A549 (cell line): ENCODE measurements at regions not wholly inside any gene's neighbourhood (a gene's known extent, or its start where the extent isn't known, plus 50 kb on each side); places are given as distances from the start of the nearest gene placed in this dataset.

Experiments
- ATAC-seq, 2 experiments: fragments of 200-7000 bp in 1 of 2; fragments of >200 bp in 1 of 2; cut with Nextera tagmentation in 1 of 2; cut with Tn5 transposase in 1 of 2; 3 replicates each; pipeline versions ENCODE4 v1.8.0 to v1.9.1; 2018 to 2020; ENCODE audit warnings: mild to moderate bottlenecking in 1 of 2, moderate library complexity in 1 of 2
- CTCF ChIA-PET: fragments of 300-600 bp; sonication (Branson Sonifier 250); formaldehyde crosslinking; extraction: SDS; loops from one replicate; lab custom pipeline; 2021; ENCODE audit warnings: antibody characterized with exemption, inconsistent platforms; lab: Yijun Ruan, JAX
- POLR2A ChIA-PET: fragments of 350-600 bp; formaldehyde crosslinking; extraction: SDS; loops from one replicate; lab custom pipeline; 2021; ENCODE audit warnings: antibody characterized with exemption, inconsistent platforms; lab: Yijun Ruan, JAX
- DNase-seq, 2 experiments: peaks; one replicate each; pipeline versions ENCODE4 v3.0.0 to v3.0.0-alpha.2; 2011 to 2016; ENCODE audit warnings: low read depth in 1 of 2, low spot score in 1 of 2
- FAIRE-seq: peaks from 2 replicates; lab custom pipeline; 2011; peaks lifted over from hg19 to GRCh38; lab: Jason Lieb, UNC
- H3K27ac ChIP-seq, 2 experiments: fragments of >200 bp; sonication (Bioruptor Twin); formaldehyde crosslinking; 3 replicates each; pipeline ENCODE4 v1.5.1; 2016 to 2017
- H3K4me1 ChIP-seq: fragments of >200 bp; sonication (Bioruptor Twin); formaldehyde crosslinking; 3 replicates; pipeline ENCODE4 v1.6.1; 2016
- H3K4me2 ChIP-seq: fragments of >200 bp; sonication (Bioruptor Twin); formaldehyde crosslinking; 3 replicates; pipeline ENCODE4 v1.6.1; 2016
- H3K4me3 ChIP-seq: fragments of >200 bp; sonication (Bioruptor Twin); formaldehyde crosslinking; 3 replicates; pipeline ENCODE4 v1.5.1; 2016
- H3K9me3 ChIP-seq: fragments of >200 bp; sonication (Bioruptor Twin); formaldehyde crosslinking; 3 replicates; pipeline ENCODE4 v1.6.1; 2016
- CBX8 ChIP-seq: fragments of 200-600 bp; sonication (generic); IDR thresholded peaks from 2 replicates; pipeline ENCODE4 v1.6.1; 2016
- CHD2 ChIP-seq: fragments of 150-350 bp; IDR thresholded peaks from 2 replicates; pipeline ENCODE4 v1.6.1; 2014; ENCODE audit warnings: low read length; ENCODE audit not compliant: partially characterized antibody
- E2F6 ChIP-seq: IDR thresholded peaks from 2 replicates; pipeline ENCODE4 v1.6.1; 2012; ENCODE audit warnings: low read depth, borderline replicate concordance
- EHF ChIP-seq: fragments of 250-450 bp; sonication (Bioruptor Pico); IDR thresholded peaks from 2 replicates; pipeline ENCODE4 v1.5.0; 2020; ENCODE audit warnings: mild to moderate bottlenecking
- EHMT2 ChIP-seq: fragments of 200-600 bp; sonication (generic); IDR thresholded peaks from 2 replicates; pipeline ENCODE4 v1.6.1; 2016; ENCODE audit warnings: antibody characterized with exemption, low read depth, mild to moderate bottlenecking, moderate library complexity
- ELK1 ChIP-seq: fragments of 150-350 bp; IDR thresholded peaks from 2 replicates; pipeline ENCODE4 v1.6.1; 2014; ENCODE audit warnings: low read depth, mild to moderate bottlenecking, low read length
- FOSL2 ChIP-seq, 2 experiments: fragments of 450-650 bp in 1 of 2; fragments of >200 bp in 1 of 2; sonication (Bioruptor Twin) in 1 of 2; formaldehyde crosslinking; IDR thresholded peaks; 2 replicates each; pipeline versions ENCODE4 v1.5.0 to v1.6.1; 2016 to 2020; ENCODE audit warnings: mild to moderate bottlenecking in 1 of 2, moderate library complexity in 1 of 2
- JUN ChIP-seq, 2 experiments: fragments of >200 bp; sonication (Bioruptor Twin); formaldehyde crosslinking; IDR thresholded peaks; 2 replicates in 1 of 2; 3 replicates in 1 of 2; pipeline ENCODE4 v1.6.1; 2016 to 2017
- KDM5A ChIP-seq: fragments of 200-600 bp; sonication (generic); IDR thresholded peaks from 2 replicates; pipeline ENCODE4 v1.6.1; 2016; ENCODE audit warnings: antibody characterized with exemption, mild to moderate bottlenecking
- MAX ChIP-seq: IDR thresholded peaks from 2 replicates; pipeline ENCODE4 v1.6.1; 2012
- RAD21 ChIP-seq, 2 experiments: fragments of >200 bp in 1 of 2; sonication (Bioruptor Twin) in 1 of 2; formaldehyde crosslinking in 1 of 2; IDR thresholded peaks in 1 of 2; conservative IDR thresholded peaks in 1 of 2; 2 replicates in 1 of 2; 3 replicates in 1 of 2; pipeline ENCODE4 v1.6.1; 2012 to 2018; ENCODE audit warnings: inconsistent platforms in 1 of 2
- RARB ChIP-seq: fragments of 250-450 bp; sonication (Bioruptor Pico); IDR thresholded peaks from 2 replicates; pipeline ENCODE4 v1.8.0; 2021; ENCODE audit warnings: mild to moderate bottlenecking, moderate library complexity
- RCOR1 ChIP-seq: fragments of 150-350 bp; IDR thresholded peaks from 2 replicates; pipeline ENCODE4 v1.6.1; 2014; ENCODE audit warnings: antibody characterized with exemption, low read length, low read depth
- RFX5 ChIP-seq: fragments of 450-650 bp; IDR thresholded peaks from 2 replicates; pipeline ENCODE4 v1.7.1; 2014; ENCODE audit warnings: antibody characterized with exemption, mild to moderate bottlenecking, moderate library complexity
- ZC3H11A ChIP-seq: fragments of 450-650 bp; IDR thresholded peaks from 2 replicates; pipeline ENCODE4 v1.6.1; 2014; ENCODE audit warnings: antibody characterized with exemption, mild to moderate bottlenecking
- ZFP36 ChIP-seq: fragments of 450-650 bp; IDR thresholded peaks from 2 replicates; pipeline ENCODE4 v1.6.1; 2014; ENCODE audit warnings: borderline replicate concordance; ENCODE audit not compliant: partially characterized antibody
- ZNF302 ChIP-seq: fragments of 250-450 bp; sonication (Bioruptor Pico); IDR thresholded peaks from 2 replicates; pipeline ENCODE4 v1.9.0; 2021; ENCODE audit warnings: inconsistent platforms, mild to moderate bottlenecking, moderate library complexity
- ZSCAN20 ChIP-seq: fragments of 250-450 bp; sonication (Bioruptor Pico); IDR thresholded peaks from 2 replicates; pipeline ENCODE4 v1.8.0; 2022; ENCODE audit warnings: mild to moderate bottlenecking, moderate library complexity
- WGBS: methylation state at CpG from one replicate; pipeline ENCODE4 v1.1.6; 2017; ENCODE audit errors: missing lambda C conversion rate; 5-methylcytosine and 5-hydroxymethylcytosine counted together
- TF ChIP-seq, protein P1 (sequence below): fragments of >200 bp; sonication (Bioruptor Twin); formaldehyde crosslinking; IDR thresholded peaks from 2 replicates; pipeline ENCODE4 v1.6.1; 2016
- TF ChIP-seq, protein P2 (sequence below): fragments of >200 bp; sonication (Bioruptor Twin); formaldehyde crosslinking; IDR thresholded peaks from 3 replicates; pipeline ENCODE4 v1.6.1; 2016
- TF ChIP-seq, protein P3 (sequence below): fragments of 450-650 bp; IDR thresholded peaks from 2 replicates; pipeline ENCODE4 v1.6.1; 2014; ENCODE audit warnings: antibody characterized with exemption

GRCh38 chr2:43107679-43108078, 118.7 kb downstream of the ZFP36L2 start:
- CTCF ChIA-PET = no interaction called here
- no peak for FAIRE-seq
- Histone ChIP-seq H3K4me2 (no peak overlapping the region), H3K4me3 (no peak overlapping the region), H3K9me3 (no peaks in the 10 kb centered on the region), H3K27ac (peak overlapping the region; percentile 47 to 70; a peak in 2 of 6 replicates), H3K4me1 (peaks cover 39% of the 10 kb centered on the region)
- no peak for ATAC-seq
- POLR2A ChIA-PET = no interaction called here
- TF ChIP-seq JUN (IDR thresholded peaks at IDR 0.05) (no peak), RCOR1 (no peak), FOSL2 (IDR thresholded peaks at IDR 0.05) (no peak), FOSL2 (CRISPR knock-in tag; IDR thresholded peaks at IDR 0.05) (no peak), RFX5 (no peak)
- TF ChIP-seq, protein P1, sequence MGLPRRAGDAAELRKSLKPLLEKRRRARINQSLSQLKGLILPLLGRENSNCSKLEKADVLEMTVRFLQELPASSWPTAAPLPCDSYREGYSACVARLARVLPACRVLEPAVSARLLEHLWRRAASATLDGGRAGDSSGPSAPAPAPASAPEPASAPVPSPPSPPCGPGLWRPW = no peak
- no peak for DNase-seq
- WGBS = 71% methylated on average over 4 of the region's 4 CpGs

DNA sequence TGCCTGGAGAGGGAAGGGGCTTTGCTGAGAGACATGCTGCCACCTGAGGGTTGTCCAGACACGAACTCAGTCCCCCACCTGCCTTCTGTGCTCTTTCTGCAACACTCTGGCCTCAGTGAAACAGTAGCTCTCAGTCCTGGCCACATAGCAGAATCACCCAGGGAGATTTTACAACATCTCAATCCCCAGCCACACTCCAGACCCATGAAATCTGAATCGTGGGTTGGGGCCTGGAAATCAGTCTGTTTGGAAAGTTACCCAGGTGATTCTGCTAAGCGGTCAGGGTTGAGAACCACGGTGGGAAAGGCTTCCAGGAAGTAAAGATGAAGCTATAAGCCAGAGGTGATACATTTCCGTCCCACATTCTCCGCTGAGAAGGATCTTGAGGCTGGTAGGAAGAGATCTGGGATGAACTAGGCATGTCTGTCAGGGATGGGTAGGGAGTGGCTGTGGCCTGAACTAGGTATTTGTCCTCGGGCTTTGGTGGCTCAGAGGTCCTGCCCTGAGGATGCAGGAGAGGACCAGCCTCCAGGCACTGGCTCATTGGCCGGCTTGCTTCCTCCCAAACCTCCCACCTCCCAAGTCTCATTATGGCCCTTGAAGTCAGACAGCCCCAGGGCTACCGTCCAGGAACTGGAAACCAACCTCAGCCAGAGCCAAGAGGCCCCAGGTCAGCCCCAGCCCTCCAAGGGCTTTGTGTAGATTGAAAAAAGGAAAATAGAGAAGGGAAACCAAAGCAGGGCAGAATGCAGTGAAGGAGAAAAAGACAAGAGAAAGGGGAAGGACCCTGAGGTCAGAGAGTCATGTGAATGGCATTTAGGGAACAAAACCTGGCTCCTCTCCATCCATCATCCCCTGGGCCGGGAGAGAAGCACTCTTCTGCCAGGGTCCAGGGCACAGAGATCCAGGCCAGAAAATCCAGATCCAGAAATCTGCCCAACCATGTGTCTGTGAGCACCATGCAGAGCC, 119.6 kb downstream of the ZFP36L2 start:
- H3K4me1 ChIP-seq = peaks cover 39% of the 10 kb centered on the region
- ChIA-PET CTCF (interaction anchor here (0.6 to 2.0 kb wide), 6 partner anchors 12 to 56 kb away, joined by 3 to 6 read pairs (median 4); no protein-coding TSS in a partner anchor), POLR2A (no interaction called here)
- 59% methylated on average over 10 of the region's 10 CpGs for WGBS
- peak overlapping the region; percentile 47 to 70 for H3K27ac ChIP-seq
- TF ChIP-seq MAX = 0 out of 2 replicates have a peak, but pooled peaks have one; percentile 19
- no peak for TF ChIP-seq EHMT2
- no peak for TF ChIP-seq CHD2
- no peak overlapping the region for H3K4me3 ChIP-seq
- no peak overlapping the region for H3K4me2 ChIP-seq
- FAIRE-seq (no peak), ATAC-seq (no peak), DNase-seq (no peak)
- H3K9me3 ChIP-seq = no peaks in the 10 kb centered on the region

DNA sequence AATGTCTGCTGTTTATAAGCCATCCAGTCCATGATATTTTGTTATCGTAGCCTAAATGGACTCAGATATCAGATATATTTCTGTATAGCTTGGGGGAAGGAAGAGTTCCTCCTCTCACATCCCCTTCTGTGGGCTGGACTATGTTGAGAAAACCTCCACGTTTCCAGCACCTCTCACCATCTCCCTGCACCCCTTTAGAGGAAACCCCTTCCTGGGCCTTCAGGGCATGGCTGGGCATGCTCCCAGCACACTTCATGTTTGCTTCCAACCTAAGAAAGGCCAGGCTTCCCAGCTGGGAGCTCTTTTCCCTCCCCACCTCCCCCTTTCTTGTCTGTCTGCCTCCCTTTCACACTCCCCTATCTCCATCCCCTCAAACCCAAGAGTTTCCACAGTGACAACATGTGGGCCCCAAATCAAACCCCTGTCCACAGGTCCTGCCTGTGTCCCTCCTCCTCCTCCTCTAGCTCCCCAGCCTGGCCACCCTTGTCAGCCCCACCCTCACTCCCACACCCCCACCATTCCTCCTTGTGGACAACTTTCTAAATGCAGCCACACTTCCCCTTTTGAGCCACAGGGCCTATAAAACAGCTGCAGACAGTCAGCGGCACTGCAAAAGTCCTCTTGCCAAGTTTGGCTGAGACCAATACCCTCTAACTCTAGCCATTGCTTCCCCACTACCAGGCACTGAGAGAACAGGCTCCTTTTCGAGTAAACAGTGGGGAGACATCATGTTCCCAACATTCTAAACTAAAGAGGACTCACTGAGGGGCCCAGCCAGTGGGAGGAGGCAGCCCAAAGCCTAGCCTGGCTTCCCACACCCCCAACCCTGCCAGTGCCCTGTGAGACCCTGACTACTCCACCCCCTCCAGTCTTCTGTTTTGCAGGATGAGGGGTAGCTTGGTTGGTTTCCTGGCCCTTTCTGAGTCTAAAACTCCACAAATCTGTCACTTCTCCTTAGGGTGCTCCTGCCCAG, 120.5 kb downstream of the ZFP36L2 start:
- ChIA-PET CTCF (interaction anchor here (0.6 to 2.0 kb wide), 10 partner anchors 11 to 506 kb away, joined by 3 to 6 read pairs (median 4); no protein-coding TSS in a partner anchor), POLR2A (no interaction called here)
- 0 out of 3 replicates have a peak overlapping the region, but pooled peaks have one; percentile 2 for H3K4me2 ChIP-seq
- peak; percentile 45 to 58 for DNase-seq
- 81% methylated on average over 4 of the region's 4 CpGs for WGBS
- no peaks in the 10 kb centered on the region for H3K9me3 ChIP-seq
- TF ChIP-seq ZFP36 (no peak), E2F6 (no peak), EHF (CRISPR knock-in tag) (no peak), CBX8 (no peak), ELK1 (no peak), RCOR1 (no peak), EHMT2 (no peak), ZC3H11A (no peak), ZSCAN20 (CRISPR knock-in tag) (no peak), RAD21 (conservative IDR thresholded peaks at IDR 0.05 in 1 of 2, IDR thresholded peaks at IDR 0.05 in 1 of 2) (no peak), KDM5A (no peak), ZNF302 (CRISPR knock-in tag) (no peak), RARB (CRISPR knock-in tag) (no peak)
- TF ChIP-seq, protein P2, sequence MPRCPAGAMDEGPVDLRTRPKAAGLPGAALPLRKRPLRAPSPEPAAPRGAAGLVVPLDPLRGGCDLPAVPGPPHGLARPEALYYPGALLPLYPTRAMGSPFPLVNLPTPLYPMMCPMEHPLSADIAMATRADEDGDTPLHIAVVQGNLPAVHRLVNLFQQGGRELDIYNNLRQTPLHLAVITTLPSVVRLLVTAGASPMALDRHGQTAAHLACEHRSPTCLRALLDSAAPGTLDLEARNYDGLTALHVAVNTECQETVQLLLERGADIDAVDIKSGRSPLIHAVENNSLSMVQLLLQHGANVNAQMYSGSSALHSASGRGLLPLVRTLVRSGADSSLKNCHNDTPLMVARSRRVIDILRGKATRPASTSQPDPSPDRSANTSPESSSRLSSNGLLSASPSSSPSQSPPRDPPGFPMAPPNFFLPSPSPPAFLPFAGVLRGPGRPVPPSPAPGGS = no peak
- TF ChIP-seq, protein P3, sequence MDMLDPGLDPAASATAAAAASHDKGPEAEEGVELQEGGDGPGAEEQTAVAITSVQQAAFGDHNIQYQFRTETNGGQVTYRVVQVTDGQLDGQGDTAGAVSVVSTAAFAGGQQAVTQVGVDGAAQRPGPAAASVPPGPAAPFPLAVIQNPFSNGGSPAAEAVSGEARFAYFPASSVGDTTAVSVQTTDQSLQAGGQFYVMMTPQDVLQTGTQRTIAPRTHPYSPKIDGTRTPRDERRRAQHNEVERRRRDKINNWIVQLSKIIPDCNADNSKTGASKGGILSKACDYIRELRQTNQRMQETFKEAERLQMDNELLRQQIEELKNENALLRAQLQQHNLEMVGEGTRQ = no peak
- TF ChIP-seq, all 56 proteins: peak for 0
- ATAC-seq (peak in 1 of 2 experiments; percentile 76; a peak in 4 of 6 replicates), FAIRE-seq (no peak)
- peak overlapping the region; percentile 47 to 70 for H3K27ac ChIP-seq
- peaks cover 36% of the 10 kb centered on the region for H3K4me1 ChIP-seq
- no peak overlapping the region for H3K4me3 ChIP-seq
